HG03469 (cell line): ENCODE measurements at regions not wholly inside any gene's neighbourhood (a gene's known extent, or its start where the extent isn't known, plus 50 kb on each side); places are given as distances from the start of the nearest gene placed in this dataset.

Experiments
- ATAC-seq: cut with Tn5 transposase; IDR thresholded peaks from one replicate; pipeline ENCODE4 v1.9.1; 2021; ENCODE audit warnings: mild to moderate bottlenecking, moderate library complexity, moderate number of reproducible peaks; ENCODE audit not compliant: unreplicated experiment

DNA sequence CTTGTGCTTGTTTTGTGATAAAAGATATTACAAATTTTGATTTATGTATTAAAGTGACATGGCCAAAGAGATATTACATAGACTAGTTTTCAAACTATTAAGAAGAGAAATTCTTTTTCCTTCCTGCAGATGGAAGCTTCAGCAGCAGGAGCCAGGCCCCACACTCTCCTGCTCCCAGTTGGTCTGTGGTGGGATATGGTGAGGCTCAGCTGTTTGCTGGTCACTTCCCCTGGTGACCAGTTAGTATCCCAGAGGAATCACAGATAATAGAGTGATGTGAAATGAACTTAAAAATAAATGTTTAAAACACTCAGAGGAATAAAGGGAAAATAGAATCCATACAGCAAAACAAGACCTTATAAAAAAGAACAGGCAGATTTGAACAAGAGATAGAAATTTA lies 154.7 kb downstream of the KTN1 start:
- no peak for ATAC-seq

- no peak for ATAC-seq
These were observed 160.1 kb downstream of the KTN1 start for GRCh38 chr14:55739967-55740648.

DNA sequence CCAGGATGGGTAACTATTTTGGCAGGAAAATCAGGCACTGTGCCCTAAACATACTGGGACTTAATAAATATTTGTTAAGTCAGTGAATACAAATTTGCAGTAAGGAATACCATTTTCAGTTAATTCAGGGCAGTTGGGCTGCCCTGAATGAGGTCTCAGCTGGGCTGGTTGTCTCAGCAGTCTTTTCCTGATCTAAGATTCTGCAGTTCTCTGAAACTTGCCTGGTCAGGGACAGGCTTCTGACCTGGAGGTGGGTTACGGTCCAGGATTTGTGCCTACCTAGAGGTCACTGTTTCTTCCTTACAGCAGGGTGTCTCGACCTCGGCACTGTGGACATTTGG lies 160.6 kb downstream of the KTN1 start:
- ATAC-seq = no peak

DNA sequence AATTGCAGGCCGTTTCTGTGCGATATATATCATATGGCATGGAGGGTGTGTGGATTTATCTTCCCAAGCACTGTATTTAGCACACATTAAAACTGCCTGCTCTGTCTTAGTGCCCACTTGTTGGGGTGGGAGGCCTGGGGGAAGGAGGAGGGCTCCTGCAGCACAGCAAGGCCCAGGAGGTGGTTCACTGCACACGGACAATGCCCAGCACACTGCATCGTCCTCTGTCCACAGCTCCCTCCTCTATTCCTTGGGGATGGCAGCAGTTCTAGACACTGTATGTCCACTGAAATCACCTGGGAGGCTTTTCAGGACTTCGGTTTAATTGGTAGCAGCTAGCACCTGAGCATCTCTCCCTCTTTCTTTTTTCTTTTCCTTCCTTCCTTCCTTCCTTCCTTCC lies 161.2 kb downstream of the KTN1 start:
- ATAC-seq = no peak

DNA sequence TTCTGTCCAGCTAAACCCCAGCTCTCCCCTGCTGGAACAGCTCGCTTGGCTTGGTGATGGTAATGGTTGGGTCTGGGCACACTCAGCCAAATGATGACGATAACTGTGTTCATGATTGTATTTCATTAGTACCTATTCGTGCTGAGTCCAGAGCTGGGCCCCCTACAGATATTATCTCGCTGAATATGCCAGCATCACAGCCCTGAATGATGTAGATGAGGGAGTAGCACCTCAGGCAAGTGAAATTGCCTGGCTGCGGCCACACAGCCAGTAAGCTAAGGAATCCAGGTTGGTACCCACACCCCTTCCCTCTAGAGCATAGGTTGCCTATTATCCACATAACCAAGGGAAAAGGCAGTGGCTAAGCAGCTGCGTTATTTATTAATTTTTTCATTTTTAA lies 163.5 kb downstream of the KTN1 start:
- ATAC-seq = no peak

DNA sequence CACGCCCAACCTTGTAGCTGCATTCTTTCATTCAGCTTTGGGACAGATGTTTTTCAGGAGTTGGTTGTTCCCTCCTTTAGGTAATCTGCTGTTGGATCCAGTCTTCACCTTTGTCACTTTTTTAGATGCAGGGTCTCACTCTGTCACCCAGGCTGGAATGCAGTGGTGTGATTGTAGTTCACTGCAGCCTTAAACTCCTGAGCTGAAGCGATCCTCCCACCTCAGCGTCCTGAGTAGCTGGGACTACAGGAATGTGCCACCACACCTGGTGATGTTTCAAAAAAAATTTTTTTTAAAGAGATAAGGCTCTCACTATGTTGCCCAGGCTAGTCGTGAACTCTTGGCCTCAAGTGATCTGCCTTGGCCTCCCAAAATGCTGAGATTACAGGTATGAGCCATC lies 164.3 kb downstream of the KTN1 start:
- no peak for ATAC-seq

- ATAC-seq = no peak
These were observed 165.9 kb downstream of the KTN1 start for GRCh38 chr14:55745906-55746305.

- no peak for ATAC-seq
These were observed 166.6 kb downstream of the KTN1 start for GRCh38 chr14:55746558-55746957.

GRCh38 chr14:55747186-55747585 lies 167.2 kb downstream of the KTN1 start:
- ATAC-seq = no peak

DNA sequence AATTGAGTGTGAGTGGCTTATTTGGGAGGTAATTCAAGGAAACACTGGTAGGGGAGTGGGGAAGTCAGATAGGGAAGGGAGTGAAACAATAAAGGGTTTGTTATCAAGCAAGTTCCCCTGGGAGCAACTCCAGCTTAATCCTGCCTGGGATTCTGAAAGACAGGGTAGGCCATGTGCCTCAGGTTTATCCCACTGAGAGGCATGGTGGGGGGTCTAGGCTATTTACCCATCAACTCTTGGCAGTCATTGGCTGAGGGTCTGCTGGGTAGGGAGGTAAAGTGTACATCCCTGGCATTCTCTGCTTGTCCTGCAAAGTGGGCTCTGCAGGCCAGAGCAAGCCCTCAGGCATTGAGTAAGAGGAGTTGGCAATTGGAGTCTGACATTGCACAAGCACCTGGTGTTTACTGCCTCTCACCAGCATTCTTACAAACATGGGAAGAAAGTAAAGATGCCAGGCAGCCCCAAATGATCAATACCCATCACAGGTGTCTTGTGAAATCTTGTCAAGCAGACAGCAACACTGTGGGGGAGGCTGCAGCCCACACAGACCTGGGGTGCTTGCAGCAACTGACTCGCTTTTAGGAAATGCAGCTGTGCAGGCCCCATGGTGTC lies 169.3 kb downstream of the KTN1 start:
- ATAC-seq = no peak

DNA sequence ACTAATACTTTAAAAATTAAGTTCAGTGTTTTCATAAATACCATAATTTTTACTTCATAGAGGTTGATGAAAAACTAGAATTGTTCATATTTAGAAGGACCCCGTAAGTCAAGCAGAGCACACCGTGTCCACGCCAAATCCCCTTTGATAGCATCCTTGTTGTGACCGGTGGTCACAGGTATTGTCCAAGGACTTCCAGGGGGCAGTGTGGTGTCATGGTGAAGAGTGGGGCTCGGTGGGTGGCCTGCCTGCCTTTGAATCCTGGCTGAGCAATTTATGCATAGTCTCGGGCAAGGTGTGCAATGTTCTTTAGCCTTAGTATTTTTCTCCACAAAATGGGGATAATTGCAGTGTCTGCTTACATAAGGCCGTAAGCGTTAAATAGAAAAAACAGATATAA lies 169.9 kb downstream of the KTN1 start:
- no peak for ATAC-seq

DNA sequence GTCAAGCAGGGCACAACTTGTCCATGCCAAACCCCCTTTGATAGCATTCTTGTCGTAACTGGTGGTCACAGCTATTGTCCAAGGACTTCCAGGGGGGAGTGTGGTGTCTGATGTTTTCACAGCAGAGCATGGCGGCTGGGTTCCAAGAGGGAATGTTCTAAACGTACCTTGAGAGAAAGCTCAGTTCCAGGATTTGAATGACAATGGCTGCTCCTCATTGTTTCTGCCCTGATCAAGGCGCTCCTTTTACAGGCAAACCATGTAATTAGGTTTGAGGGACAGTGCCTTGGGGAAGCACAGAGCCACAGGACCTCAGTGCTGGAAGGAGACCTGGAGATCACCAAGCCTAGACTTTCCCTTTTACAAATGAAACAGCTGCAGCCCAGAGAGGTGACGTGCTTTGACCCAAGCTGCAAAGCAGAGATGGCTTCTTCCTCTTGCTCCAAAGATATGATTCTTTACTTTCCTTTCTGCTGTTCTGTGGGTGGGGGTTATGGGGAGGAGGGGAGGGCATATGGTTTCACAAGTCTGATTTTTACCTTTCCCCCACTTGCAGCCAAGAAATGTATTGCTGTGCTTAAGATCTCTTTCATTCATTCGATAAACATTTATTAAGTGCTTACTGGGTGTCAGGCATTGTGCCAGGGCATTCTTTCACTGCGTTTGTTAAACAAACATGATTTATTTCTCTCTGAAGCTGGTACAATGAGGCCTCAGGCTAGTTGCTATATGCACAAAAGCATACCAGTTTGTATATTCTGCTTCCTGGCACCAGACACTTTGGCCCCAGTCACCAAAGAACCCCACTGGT lies 172.8 kb downstream of the KTN1 start:
- no peak for ATAC-seq

DNA sequence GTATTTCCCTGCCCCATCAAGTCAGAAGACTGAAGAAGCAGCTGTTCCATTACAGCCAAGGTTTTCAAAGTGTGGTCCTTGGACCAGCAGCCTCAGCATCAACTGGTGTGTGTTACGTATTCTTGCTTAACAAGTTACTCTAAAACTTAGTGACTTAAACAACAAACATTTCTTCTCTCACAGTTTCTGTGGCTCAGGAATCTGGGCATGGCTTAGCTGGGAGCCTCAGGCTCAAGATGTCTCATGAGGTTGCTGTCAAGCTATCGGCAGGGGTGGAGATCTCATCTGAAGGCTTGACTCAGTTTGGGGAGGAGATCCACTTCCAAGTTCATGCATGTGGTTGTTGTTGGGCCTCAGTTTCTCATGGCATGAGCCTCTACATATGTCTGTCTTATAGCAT lies 174.5 kb downstream of the KTN1 start:
- ATAC-seq = no peak

- no peak for ATAC-seq
These were observed 174.9 kb downstream of the KTN1 start for GRCh38 chr14:55754871-55755270.

GRCh38 chr14:55756078-55756477 lies 176.1 kb downstream of the KTN1 start:
- ATAC-seq = no peak

GRCh38 chr14:55756557-55756956 lies 176.6 kb downstream of the KTN1 start:
- ATAC-seq = no peak

- no peak for ATAC-seq
These were observed 178.8 kb downstream of the KTN1 start for GRCh38 chr14:55758796-55759195.

DNA sequence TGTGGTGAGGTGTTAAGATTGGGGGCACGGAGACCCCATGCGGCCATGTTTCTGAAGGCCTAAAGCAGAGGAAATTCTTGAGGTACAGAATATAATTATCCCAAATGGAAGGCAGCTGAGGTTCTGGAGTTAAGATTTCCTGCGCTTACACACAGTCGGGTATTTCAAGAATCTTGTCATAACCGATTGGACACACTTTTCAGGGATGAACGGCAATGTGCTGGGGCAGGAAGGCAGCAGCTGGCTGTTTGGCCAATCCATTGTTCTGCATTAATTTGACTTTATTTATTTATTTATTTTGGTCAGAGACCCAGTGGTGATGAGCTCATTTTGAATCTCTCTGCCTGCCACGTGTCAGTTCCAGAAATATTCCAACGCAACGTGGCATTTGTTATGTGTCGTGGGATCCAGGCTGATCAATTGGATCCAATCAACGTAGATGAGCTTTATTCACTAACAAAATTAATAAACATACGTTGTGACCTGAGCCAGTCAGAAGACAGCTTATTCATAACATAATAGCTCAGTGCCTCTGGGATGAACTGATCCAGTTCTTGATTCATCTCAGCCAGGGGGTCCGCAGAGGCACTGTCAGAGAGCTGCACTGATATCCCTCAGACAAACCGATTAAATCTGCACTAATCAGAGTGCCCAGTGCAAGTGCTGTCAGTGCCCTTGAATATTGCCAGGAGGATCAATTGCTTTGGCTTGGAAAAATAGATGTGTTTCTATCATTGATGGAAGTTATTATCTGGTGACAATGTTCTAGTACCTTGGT lies 181.0 kb downstream of the KTN1 start:
- ATAC-seq = no peak

DNA sequence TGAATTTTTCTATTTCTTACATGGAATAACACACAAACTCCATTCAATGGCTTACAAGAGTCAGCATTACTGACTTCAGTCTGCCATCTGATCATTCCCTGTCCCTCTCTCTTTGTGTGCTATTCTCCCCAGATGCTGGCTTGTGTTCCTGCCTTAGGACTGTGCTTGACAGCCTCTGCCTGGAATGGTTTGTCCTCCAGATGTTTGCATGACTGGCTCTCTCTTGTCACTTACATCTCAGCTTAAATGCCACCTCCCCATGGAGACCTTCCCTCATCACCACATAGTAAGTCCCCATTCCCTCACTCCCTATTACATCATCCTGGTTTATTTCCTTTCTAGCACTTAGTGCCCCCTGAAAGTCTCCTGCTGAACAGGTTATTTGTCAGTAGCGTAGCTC lies 181.6 kb downstream of the KTN1 start:
- no peak for ATAC-seq

DNA sequence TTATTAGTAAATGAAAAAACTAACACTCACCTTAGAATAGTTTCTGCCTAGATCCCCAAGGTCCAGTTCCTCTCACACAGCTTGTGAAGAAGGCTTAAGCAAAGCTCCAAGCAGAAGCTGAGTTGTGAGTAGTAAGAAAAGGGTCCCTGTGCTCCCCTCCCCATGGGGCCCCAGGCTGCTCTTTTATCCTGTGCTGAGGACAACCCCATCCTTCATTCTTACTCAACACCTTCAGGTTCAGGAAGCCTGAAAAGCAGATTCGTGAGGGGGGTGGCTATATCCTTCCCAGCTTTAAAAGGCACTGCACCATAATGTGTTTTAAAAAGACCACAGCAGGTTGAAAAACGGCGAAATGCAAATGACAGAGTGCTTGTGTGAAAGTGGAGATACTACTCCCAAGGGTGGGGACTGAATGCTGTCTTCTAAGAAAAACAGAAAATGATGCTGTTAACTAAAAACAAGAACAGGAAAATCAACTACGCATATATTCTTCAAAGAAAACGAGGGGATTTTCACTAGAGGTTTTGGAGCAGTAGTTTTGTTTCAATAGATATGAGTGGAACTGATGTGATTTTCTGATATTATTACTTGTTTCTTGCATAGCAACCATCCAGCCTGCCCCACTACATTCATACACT lies 182.7 kb downstream of the KTN1 start:
- no peak for ATAC-seq

- ATAC-seq = no peak
These were observed 184.8 kb downstream of the KTN1 start for GRCh38 chr14:55764784-55765183.
